MCF 10A (cell line): ENCODE measurements at regions not wholly inside any gene's neighbourhood (a gene's known extent, or its start where the extent isn't known, plus 50 kb on each side); places are given as distances from the start of the nearest gene placed in this dataset.

Source experiments
- BruUV-seq: library from RNA; stranded (reverse); fragments of 400-500 nt; replicated peaks from 2 replicates; lab custom pipeline; 2021; lab: Mats Ljungman, UMichigan
- CTCF ChIA-PET: fragments of 300-600 bp; sonication (Branson Sonifier 250); formaldehyde crosslinking; extraction: SDS; loops from one replicate; lab custom pipeline; 2021; ENCODE audit warnings: antibody characterized with exemption, inconsistent platforms; lab: Yijun Ruan, JAX
- POLR2A ChIA-PET: fragments of 300-600, 350-650 bp; sonication (Branson Sonifier 250); formaldehyde crosslinking; extraction: SDS; loops from one replicate; lab custom pipeline; 2020; ENCODE audit warnings: antibody characterized with exemption, inconsistent platforms; lab: Yijun Ruan, JAX
- DNase-seq: peaks from one replicate; pipeline ENCODE4 v3.0.0-alpha.2; 2018; ENCODE audit not compliant: unreplicated experiment
- H3K27ac Mint-ChIP-seq: one replicate; pipeline ENCODE4 v1.8.0; 2022; ENCODE audit warnings: mild to moderate bottlenecking, low read depth, mixed read lengths; ENCODE audit not compliant: unreplicated experiment
- H3K27me3 Mint-ChIP-seq: one replicate; pipeline ENCODE4 v1.8.0; 2022; ENCODE audit warnings: mixed read lengths; ENCODE audit not compliant: insufficient read depth, unreplicated experiment
- H3K36me3 Mint-ChIP-seq: one replicate; pipeline ENCODE4 v1.8.0; 2022; ENCODE audit warnings: mild to moderate bottlenecking, moderate library complexity, mixed read lengths; ENCODE audit not compliant: insufficient read depth, unreplicated experiment
- H3K4me1 Mint-ChIP-seq: one replicate; pipeline ENCODE4 v1.8.0; 2022; ENCODE audit warnings: mixed read lengths; ENCODE audit not compliant: insufficient read depth, unreplicated experiment
- H3K4me3 Mint-ChIP-seq: one replicate; pipeline ENCODE4 v1.8.0; 2022; ENCODE audit warnings: mild to moderate bottlenecking, moderate library complexity, mixed read lengths; ENCODE audit not compliant: unreplicated experiment
- H3K9me3 Mint-ChIP-seq: one replicate; pipeline ENCODE4 v1.8.0; 2022; ENCODE audit warnings: mixed read lengths; ENCODE audit not compliant: unreplicated experiment
- CTCF ChIP-seq: fragments of 200-600 bp; IDR thresholded peaks from one replicate; pipeline ENCODE4 v1.8.0; 2022; ENCODE audit warnings: antibody characterized with exemption, mild to moderate bottlenecking; ENCODE audit not compliant: unreplicated experiment
- intact Hi-C: fragments of 100-400 bp; cut with micrococcal nuclease; formaldehyde crosslinking; loops from 2 replicates; pipeline ENCODE4 v1.14.1; 2022

DNA sequence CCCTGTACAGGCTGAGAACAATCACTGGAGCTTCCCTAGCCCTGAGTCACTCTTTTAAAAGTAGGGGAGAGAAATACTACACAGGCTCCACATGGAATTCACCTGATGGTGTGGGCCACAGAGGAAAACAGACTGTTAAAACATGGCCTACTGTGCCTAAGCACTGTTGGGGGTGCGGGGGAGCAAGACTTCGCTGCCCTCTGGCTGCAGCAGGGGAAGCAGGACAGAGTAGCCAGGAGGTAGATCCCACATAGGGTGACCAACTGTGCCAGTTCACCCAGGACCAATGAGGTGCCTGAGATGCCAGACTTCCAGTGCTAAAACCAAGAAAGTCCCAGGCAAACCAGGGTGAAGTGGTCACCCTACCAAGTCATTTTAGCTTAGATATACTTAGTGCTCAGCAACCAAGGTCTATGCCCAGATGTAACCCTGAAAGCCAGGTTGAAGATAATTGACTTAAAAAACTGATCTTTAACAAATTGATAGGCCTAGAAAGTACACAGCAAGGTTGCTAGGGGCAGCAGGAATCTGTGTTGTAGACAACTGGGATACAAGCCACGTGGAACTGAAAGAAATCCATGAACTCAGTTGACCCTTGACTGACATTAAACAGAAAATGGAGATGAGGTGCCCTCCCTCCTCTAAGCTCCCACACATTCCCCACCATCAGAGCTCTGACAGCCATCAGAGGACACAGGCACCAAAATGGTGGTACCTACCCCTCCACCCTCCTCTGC, 344.2 kb upstream of the PPP2R3A start:
- Mint-ChIP-seq H3K9me3 (no peaks in the 10 kb centered on the region), H3K4me1 (no peaks in the 10 kb centered on the region)

GRCh38 chr3:135622215-135622614, 343.3 kb upstream of the PPP2R3A start:
- no peaks in the 10 kb centered on the region for H3K9me3 Mint-ChIP-seq
- H3K27ac Mint-ChIP-seq = no peak overlapping the region
- no TSS peak for BruUV-seq
- intact Hi-C loops = no loop called here
- no peak for DNase-seq
- TF ChIP-seq CTCF = no peak
- no peaks in the 10 kb centered on the region for H3K4me1 Mint-ChIP-seq
- POLR2A ChIA-PET = no interaction called here
- H3K4me3 Mint-ChIP-seq = no peak overlapping the region
- H3K27me3 Mint-ChIP-seq = no peaks in the 10 kb centered on the region
- no peaks in the 10 kb centered on the region for H3K36me3 Mint-ChIP-seq
- CTCF ChIA-PET = interaction anchor here (1.6 kb wide), 1 partner anchor 20 kb away, joined by 7 read pairs; no protein-coding TSS in a partner anchor

More for the DNA sequence above, 344.2 kb upstream of the PPP2R3A start:
- no TSS peak for BruUV-seq
- intact Hi-C loops = no loop called here
- ChIA-PET POLR2A (no interaction called here), CTCF (interaction anchor here (0.6 kb wide), 1 partner anchor 300 kb away, joined by 3 read pairs; no protein-coding TSS in a partner anchor)
- no peak overlapping the region for H3K27ac Mint-ChIP-seq
- no peaks in the 10 kb centered on the region for H3K36me3 Mint-ChIP-seq
- no peak overlapping the region for H3K4me3 Mint-ChIP-seq
- TF ChIP-seq CTCF = no peak
- H3K27me3 Mint-ChIP-seq = no peaks in the 10 kb centered on the region
- no peak for DNase-seq

DNA sequence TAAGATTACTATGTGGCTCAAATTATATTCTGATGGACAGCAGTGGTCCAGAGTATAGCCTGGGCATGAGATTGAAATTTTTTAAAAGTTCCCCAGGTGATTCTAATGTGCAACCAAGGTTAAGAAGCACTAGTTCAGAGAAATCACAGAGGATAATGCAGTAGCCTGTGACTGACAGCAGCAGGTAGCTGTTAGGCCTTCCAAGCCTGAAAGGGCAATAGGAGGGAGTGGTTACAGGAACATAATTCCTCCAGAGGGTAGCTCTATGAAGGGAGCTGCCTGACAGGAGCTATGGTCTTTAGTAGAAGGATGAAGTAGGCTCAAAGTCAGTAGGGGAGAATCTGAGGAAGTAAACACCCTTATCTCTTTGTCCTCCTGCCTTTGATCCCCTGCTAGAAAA, 342.9 kb upstream of the PPP2R3A start:
- Mint-ChIP-seq H3K4me3 (no peak overlapping the region), H3K27ac (no peak overlapping the region), H3K36me3 (no peaks in the 10 kb centered on the region), H3K4me1 (no peaks in the 10 kb centered on the region), H3K9me3 (no peaks in the 10 kb centered on the region), H3K27me3 (peaks cover 2% of the 10 kb centered on the region)
- ChIA-PET CTCF (interaction anchor here (1.6 kb wide), 1 partner anchor 20 kb away, joined by 7 read pairs; no protein-coding TSS in a partner anchor), POLR2A (no interaction called here)
- no peak for TF ChIP-seq CTCF
- intact Hi-C loops = no loop called here
- DNase-seq = no peak
- no TSS peak for BruUV-seq

DNA sequence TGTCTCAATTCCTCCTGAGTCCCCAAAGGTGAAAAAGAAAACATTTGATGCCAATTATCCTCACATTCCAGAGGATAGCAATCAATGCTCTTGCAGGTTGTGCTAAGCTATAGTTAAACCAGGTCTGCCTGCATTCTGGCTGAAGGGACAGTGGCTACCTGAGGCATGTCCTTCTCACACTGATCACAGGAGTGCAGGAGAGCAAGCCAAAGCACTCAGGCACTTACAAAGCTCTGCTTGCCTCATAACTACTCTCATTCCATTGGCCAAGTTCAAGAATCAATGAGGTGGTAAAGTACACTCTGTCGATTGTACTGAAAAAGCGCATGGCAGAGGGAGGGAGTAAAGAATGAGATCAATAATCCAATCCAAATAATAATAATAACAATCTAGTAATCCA, 342.0 kb upstream of the PPP2R3A start:
- Mint-ChIP-seq H3K4me1 (no peaks in the 10 kb centered on the region), H3K27ac (no peak overlapping the region), H3K27me3 (peaks cover 11% of the 10 kb centered on the region), H3K36me3 (no peaks in the 10 kb centered on the region), H3K4me3 (no peak overlapping the region), H3K9me3 (no peaks in the 10 kb centered on the region)
- CTCF ChIA-PET = interaction anchor here (0.7 to 1.6 kb wide), 2 partner anchors 19 to 22 kb away, joined by 3 to 7 read pairs; no protein-coding TSS in a partner anchor
- no peak for DNase-seq
- intact Hi-C loops = no loop called here
- TF ChIP-seq CTCF = no peak
- BruUV-seq = no TSS peak
- POLR2A ChIA-PET = no interaction called here
